ENCODE measurements at regions not wholly inside any gene's neighbourhood (a gene's known extent, or its start where the extent isn't known, plus 50 kb on each side); places are given as distances from the start of the nearest gene placed in this dataset.
"Not testable (repeated sequence)": the region's sequence is repeated elsewhere in the genome, so short reads cannot be mapped to it uniquely, and the experiment has no call there.

DNA sequence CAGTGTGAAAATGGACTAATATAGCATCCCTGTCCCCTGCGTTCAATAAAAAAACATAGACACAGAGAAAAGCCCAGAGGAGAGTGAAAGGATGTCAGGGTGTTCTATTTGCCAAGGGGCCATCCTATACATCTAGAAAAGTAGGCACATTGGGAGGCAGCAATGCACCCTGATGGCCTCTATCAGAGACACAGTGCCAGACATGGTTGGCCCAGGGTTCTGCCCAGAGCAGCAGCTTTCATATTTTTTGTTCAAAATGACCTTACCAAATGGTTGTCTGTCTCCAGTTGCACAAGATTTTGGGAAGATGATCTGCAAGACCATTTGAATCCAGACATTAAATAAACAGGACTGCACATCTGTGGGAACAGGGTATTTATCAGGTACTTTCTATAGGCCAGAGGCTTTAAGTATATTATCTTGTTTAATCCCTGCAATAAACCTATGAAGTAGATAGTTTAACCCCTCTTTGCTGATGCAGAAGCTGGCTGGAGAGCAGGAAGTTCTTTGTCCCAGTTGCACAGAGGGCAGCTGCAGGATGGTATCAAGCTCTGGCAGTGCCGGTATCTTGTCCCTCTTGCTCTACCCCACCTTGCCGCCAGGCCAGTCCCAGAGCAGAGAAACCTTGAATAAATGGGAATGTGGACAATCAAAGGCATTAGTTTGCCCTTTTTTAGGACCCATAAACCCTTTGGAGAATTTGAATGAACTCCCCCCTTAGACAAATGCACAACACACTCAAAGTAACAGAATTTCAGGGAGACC lies 171.8 kb upstream of the PWP1 start:
- DNase-seq (ENCODE audit: low read depth in 4 of 4, low spot score in 2 of 4) = no peak

- DNase-seq (ENCODE audit: low read depth in 4 of 4, low spot score in 2 of 4) = no peak
Measured at GRCh38 chr12:107514887-107515445, 170.6 kb upstream of the PWP1 start.

DNA sequence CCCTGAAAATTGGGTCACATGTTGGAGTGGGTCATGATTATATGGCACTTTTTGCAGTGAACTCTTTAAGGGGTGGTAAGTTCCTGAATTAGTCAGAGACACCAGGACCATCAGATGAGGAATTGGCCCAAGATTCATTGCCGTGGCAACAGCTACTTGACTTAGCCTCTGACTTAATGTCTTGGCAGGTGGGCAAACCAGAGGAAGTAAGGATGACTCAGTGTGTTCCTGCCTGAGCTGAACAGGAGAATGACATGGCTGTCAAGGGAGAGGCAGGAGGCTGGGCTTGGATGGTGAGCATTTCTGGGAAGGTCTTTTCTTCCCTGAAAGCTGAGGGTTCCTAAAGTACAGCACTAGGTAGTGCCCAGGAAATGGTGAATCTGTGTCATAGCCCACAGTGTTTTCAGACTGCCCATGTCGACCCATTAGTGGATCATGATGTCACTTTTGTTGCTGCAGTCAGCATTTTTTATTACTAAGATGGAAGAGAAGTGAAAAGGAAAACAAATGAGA lies 170.1 kb upstream of the PWP1 start:
- no peak for DNase-seq (ENCODE audit: low read depth in 4 of 4, low spot score in 2 of 4)

- DNase-seq (ENCODE audit: low read depth in 4 of 4, low spot score in 2 of 4) = not testable (repeated sequence)
Measured at GRCh38 chr12:107517816-107518215, 167.8 kb upstream of the PWP1 start.

DNA sequence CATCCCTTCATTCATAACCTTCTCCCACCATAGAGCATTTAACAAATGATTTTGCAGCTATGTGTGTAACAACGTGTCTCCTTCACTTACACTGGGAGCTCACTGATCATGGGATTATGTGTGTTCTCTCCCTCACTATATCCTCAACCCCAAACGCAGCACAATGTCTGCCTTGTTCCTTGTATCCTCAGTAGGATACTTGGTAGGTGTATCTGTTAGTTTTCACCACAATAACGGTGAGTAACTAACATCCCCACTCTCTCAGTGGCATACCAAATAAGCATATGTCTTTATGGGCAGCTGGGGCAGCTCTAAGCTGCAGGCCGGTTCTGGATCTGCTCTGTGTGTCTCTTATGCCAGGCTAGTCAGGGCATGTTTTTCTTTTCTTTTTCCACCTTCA lies 166.7 kb upstream of the PWP1 start:
- no peak for DNase-seq (ENCODE audit: low read depth in 4 of 4, low spot score in 2 of 4)

DNA sequence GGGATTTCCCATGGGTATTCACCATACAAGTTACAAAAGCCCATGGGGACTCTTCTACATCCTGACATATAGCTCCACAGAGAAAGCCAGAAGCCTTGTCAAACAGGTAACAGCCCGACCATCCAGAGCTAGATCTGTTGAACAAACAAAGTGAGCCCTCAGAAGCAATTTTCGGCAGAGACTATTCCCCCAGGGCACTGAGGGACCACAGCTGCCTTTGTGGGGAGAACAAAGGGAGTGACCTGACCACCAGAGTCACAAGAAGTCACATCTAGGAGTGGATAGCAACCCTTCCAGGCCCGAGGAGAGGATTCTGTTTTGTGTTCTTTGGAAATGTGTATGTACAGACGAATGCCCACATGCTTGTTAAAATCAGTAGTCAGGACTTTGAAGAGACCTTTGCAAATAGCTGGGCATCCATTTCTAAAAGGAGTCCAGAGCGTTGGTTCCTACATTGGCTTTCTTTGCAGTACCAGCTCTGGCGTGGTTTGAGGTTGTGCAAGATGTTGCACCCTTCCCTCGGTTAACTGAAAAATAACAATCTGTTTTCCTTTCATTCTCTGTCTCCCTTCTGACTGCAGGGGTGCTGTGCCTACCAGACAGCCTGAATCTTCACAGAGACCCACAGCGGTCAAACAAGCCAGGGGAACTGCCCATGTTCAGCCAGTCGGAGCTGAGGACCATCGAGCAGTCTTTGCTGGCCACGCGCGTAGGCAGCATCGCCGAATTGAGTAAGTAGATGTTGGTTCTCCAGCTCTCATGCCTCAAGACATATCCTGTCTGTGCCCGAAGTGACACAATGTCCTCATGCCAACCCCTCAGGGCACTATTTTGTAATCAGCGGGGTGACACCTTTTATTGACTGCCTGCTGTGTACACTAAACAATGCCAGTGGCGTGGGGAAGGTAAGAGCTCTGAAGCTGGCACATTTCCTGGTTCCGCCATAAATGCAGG lies 165.4 kb upstream of the PWP1 start:
- DNase-seq (ENCODE audit: low read depth in 4 of 4, low spot score in 2 of 4) = no peak

DNA sequence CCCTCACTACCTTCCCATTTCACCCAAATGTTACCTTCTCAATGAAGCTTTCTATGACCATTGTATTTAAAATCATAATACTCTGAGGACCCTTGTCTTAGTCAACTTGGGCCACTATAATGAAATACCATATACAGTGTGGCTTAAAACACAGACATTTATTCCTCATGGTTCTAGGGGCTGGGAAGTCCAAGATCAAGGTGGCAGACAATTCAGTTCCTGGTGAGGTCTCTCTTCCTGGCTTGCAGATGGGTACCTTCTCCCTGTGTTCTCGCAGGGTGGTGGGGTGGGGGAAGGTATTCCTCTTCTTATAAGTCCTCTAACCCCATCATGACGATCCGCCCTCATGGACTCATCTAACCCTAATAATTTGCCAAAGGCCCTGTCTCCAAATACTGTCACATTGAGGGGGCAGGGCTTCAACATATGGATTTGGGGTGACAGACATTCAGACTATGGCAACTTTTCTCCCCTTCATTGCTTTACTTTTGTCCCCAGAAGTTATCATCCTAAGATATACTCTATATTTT lies 163.7 kb upstream of the PWP1 start:
- no peak for DNase-seq (ENCODE audit: low read depth in 4 of 4, low spot score in 2 of 4)

DNA sequence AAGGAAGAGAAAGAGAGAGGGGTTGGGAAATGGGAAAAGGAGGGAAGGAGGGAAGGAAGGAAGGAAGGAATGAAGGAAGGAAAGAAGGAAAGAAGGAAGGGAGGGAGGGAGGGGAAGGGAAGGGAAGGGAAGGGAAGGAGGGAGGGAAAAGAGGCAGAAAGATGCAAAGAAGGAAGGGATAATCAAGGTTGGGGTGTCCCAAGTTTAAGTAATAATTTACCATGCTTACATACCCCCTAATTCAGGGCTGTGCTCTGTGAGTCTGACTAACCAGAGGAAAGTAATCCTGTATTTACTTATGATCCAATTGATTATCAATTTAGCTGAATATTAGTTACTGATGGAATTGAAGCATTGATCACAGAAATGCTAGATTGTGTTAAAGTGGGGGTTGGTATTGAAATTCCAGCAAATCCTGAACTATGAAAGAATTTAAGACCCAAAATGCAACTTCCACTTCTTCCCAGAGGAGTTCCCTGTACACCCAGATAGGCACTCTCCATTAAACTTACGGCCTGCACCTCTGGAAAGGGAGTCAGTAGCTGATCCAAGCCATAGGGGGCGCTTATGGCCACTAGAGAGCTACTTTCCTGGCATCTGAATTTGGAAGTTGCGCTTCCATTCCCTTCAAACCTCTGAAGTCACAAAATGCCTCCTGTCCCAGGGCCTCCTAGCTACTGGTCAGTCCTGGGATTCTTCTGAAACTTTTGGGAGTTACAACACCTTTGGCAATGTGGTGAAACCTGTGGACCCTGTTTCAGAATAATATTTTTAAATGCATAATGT lies 162.7 kb upstream of the PWP1 start:
- no peak for DNase-seq (ENCODE audit: low read depth in 4 of 4, low spot score in 2 of 4)

DNA sequence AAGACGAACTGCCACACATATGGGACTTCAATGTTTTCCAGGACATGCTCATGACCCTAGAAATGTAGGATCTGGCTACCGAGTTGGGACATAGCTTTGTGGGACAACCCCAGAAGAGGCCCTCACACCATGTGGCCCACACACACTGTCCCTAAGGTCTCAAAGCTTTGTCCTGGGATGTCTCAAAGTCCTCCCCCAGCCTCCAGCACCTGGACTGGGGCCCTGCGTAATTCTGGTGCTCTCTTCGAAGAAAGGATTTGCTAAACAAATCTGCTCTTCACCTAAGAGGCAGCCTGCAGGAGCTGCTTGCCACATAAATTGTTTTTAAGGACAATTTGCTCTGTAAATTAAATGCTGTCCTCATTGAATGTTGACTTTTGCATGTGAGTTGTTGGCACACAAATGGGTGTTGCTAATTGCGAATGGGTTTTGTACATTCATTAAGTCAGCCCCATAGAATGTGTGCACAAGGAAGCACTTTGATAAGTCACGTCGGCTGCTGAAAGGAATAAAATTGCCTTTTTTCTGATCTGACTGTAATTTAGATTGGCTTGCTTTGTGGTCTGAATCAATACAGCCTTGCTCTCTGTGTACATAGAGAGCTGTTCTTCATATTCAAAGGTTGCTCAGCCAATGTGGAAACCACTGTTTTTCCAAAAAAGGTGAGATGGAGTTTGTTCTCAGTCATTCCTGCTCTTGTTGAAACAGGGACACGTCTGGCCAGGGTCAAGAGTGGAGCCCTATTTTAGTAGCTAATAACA lies 161.6 kb upstream of the PWP1 start:
- DNase-seq (ENCODE audit: low read depth in 4 of 4, low spot score in 2 of 4) = no peak

- DNase-seq (ENCODE audit: low read depth in 4 of 4, low spot score in 2 of 4) = no peak
Measured at GRCh38 chr12:107525063-107525718, 160.4 kb upstream of the PWP1 start.

DNA sequence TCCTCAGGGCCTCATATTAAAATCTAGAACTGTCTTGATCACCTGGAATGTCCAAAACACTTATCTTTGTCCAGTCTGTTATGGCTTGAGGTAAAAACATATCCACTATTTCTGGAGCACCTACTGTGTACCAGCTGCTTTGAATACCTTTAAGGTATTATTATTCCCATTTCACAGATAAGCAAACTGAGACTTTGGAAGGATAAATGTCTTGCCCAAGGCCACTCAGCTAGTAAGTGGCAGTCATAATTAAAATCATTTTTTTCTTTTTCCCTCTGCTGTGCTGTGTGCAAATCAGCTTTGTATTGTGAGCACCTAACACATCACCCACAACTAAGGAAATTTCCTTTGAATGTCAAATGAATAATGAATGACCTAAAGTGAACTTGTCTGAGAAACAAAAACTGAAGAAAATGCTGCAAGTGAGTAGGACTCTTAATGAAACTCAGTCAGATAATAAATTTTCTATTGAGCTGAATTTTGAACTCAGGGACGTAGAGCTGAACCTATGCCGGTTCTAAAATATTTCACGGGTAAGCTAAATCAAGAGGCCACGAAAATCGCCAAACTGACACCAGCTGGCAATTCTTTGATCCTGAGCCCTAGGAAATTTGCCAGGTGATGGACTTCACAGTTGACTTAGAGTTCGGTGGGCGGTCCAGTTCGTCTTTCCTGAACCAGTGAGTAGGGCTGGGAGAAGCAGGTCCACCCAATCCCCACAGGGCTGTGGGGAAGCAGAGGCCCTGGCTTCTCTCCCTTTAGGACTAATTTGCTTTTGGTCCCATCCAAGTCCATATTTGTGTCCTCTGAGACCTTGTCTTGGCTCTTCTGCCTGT lies 159.7 kb upstream of the PWP1 start:
- DNase-seq (ENCODE audit: low read depth in 4 of 4, low spot score in 2 of 4) = no peak

DNA sequence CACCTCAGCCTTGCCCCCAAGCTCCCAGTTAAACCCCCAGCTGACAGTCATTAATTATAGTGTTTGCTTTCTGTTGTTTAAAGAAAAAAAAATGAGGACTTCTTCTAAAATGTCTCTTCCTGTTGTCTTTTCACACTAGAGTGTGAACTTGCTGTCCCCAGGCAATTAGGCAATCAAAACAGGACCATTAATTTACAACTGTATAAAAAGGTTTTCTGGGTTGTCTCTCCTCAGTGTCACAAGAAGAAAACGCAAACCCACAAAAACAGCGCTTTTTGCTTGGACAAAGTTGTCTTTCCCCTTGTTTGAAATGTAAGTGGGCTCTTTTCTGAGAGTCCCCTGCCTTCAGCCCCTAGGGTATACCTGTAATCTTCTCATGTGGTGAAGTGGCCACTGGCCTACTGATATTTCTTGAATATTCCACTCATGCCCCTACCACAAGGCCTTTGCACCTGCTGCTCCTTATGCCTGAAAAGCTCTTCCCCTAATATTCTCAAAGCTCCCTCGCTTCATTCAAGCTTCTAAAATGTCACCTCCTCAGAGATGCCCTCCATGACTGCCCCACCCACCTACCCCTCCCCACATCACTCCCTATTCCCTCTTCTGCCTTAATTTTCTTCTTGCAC lies 158.9 kb upstream of the PWP1 start:
- DNase-seq (ENCODE audit: low read depth in 4 of 4, low spot score in 2 of 4) = no peak

- no peak for DNase-seq (ENCODE audit: low read depth in 4 of 4, low spot score in 2 of 4)
Measured at GRCh38 chr12:107528731-107529365, 156.8 kb upstream of the PWP1 start.

DNA sequence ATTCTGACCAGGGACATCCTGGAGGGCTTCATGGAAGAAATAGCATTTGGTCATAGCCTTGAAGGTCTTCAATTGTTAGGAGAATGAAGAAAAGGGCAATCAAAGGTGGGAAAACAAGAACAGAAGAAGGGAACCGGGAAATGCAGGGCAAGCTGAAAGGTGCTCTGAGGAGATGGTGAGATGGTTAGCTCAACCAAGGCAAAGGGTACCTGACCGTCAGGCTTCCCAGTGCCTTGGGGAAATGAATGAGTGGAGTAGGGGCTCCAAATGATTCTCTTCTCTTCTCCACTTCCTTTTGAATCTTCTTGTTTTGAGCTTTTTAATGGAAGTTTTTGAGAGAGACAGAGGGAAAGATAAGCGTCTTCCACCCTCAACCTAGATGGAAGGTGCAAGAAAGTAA lies 155.6 kb upstream of the PWP1 start:
- no peak for DNase-seq (ENCODE audit: low read depth in 4 of 4, low spot score in 2 of 4)

- DNase-seq (ENCODE audit: low read depth in 4 of 4, low spot score in 2 of 4) = no peak
Measured at GRCh38 chr12:107530701-107531100, 154.9 kb upstream of the PWP1 start.

DNA sequence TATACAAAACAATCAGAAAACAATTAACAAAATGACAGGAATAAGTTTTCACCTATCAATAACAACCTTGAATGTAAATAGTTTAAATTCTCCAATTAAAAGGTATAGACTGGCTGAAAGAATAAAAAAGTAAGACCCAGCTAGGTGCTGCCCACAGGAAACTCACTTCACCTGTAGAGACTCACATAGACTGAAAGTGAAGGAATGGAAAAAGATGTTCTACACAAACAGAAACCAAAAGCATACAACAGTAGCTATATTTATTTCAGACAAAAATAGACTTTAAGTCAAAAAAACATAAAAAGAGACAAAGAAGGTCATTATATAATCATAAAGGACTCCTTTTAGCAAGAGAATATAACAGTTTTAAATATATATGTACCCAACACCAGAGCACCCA lies 152.4 kb upstream of the PWP1 start:
- no peak for DNase-seq (ENCODE audit: low read depth in 4 of 4, low spot score in 2 of 4)

GRCh38 chr12:107536613-107537012 lies 149.0 kb upstream of the PWP1 start:
- DNase-seq (ENCODE audit: low read depth in 4 of 4, low spot score in 2 of 4) = no peak
